ENCODE measurements at regions not wholly inside any gene's neighbourhood (a gene's known extent, or its start where the extent isn't known, plus 50 kb on each side); places are given as distances from the start of the nearest gene placed in this dataset.

DNA sequence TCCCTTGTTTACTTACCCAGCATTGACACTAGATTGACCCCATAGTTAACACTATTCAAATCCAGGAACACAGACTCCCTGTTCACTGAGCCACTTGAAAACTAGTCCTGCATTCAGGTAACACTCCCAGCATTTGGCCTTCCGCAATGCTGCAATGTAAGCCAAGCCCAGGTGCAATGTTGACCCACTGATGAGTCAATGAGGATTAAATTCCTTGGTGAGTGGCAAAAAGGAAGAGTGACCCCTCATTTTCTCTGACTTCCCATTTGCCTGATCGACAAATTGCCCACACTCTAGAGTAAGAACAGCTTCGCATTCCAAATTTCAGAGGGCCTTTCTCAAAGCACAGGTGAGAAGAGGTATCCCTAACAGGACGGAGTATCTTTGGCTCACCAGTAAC lies 251.9 kb downstream of the FBXO15 start:
- TF ChIP-seq, protein P1, sequence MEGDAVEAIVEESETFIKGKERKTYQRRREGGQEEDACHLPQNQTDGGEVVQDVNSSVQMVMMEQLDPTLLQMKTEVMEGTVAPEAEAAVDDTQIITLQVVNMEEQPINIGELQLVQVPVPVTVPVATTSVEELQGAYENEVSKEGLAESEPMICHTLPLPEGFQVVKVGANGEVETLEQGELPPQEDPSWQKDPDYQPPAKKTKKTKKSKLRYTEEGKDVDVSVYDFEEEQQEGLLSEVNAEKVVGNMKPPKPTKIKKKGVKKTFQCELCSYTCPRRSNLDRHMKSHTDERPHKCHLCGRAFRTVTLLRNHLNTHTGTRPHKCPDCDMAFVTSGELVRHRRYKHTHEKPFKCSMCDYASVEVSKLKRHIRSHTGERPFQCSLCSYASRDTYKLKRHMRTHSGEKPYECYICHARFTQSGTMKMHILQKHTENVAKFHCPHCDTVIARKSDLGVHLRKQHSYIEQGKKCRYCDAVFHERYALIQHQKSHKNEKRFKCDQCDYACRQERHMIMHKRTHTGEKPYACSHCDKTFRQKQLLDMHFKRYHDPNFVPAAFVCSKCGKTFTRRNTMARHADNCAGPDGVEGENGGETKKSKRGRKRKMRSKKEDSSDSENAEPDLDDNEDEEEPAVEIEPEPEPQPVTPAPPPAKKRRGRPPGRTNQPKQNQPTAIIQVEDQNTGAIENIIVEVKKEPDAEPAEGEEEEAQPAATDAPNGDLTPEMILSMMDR (conservative IDR thresholded peaks at IDR 0.05), result no peak
- no peak for TF ChIP-seq ZFX (IDR thresholded peaks at IDR 0.05)

Data from C4-2B (cell line).